ENCODE measurements at regions not wholly inside any gene's neighbourhood (a gene's known extent, or its start where the extent isn't known, plus 50 kb on each side); places are given as distances from the start of the nearest gene placed in this dataset.

- ATAC-seq: no peak
Measured at GRCh38 chr7:35336444-35336843, 82.5 kb upstream of the TBX20 start.

GRCh38 chr7:35334506-35334905 is 80.6 kb upstream of the TBX20 start:
- ATAC-seq (peak; percentile 21), DNase-seq (no peak)
- Histone ChIP-seq H3K27ac (no peak overlapping the region), H3K27me3 (no peaks in the 10 kb centered on the region), H3K36me3 (no peaks in the 10 kb centered on the region), H3K9me3 (no peaks in the 10 kb centered on the region), H3K4me1 (no peaks in the 10 kb centered on the region), H3K4me3 (no peak overlapping the region)
- intact Hi-C loops (cut with DNase I): no loop called here
- TF ChIP-seq CTCF (IDR thresholded peaks at IDR 0.05): no peak

More at GRCh38 chr7:35336444-35336843, 82.5 kb upstream of the TBX20 start:
- Histone ChIP-seq H3K4me3 (no peak overlapping the region), H3K9me3 (no peaks in the 10 kb centered on the region), H3K27me3 (no peaks in the 10 kb centered on the region), H3K4me1 (no peaks in the 10 kb centered on the region), H3K36me3 (no peaks in the 10 kb centered on the region), H3K27ac (no peak overlapping the region)
- DNase-seq: no peak
- intact Hi-C loops (cut with DNase I): no loop called here
- TF ChIP-seq CTCF (IDR thresholded peaks at IDR 0.05): no peak

- DNase-seq (no peak), ATAC-seq (no peak)
- Histone ChIP-seq H3K4me3 (no peak overlapping the region), H3K27me3 (no peaks in the 10 kb centered on the region), H3K27ac (no peak overlapping the region), H3K9me3 (no peaks in the 10 kb centered on the region), H3K4me1 (no peaks in the 10 kb centered on the region), H3K36me3 (no peaks in the 10 kb centered on the region)
- no peak for TF ChIP-seq CTCF (IDR thresholded peaks at IDR 0.05)
- intact Hi-C loops (cut with DNase I): no loop called here
Measured at GRCh38 chr7:35333265-35333664, 79.4 kb upstream of the TBX20 start.

- H3K9me3 ChIP-seq: no peaks in the 10 kb centered on the region
- H3K36me3 ChIP-seq: no peaks in the 10 kb centered on the region
- no peaks in the 10 kb centered on the region for H3K4me1 ChIP-seq
- H3K4me3 ChIP-seq: no peak overlapping the region
- H3K27me3 ChIP-seq: no peaks in the 10 kb centered on the region
- DNase-seq: peak in 1 of 4 donors; percentile 55
- no peak overlapping the region for H3K27ac ChIP-seq
- intact Hi-C loops (cut with DNase I): no loop called here
- no peak for ATAC-seq
- no peak for TF ChIP-seq CTCF (IDR thresholded peaks at IDR 0.05)
Measured at GRCh38 chr7:35331730-35332678, 78.1 kb upstream of the TBX20 start.

GRCh38 chr7:35329026-35329425 is 75.1 kb upstream of the TBX20 start:
- H3K27ac ChIP-seq: no peak overlapping the region
- peaks cover 0 to 12% of the 10 kb centered on the region in 2 donors for H3K9me3 ChIP-seq
- DNase-seq (no peak), ATAC-seq (no peak)
- no peak for TF ChIP-seq CTCF (IDR thresholded peaks at IDR 0.05)
- no peaks in the 10 kb centered on the region for H3K4me1 ChIP-seq
- intact Hi-C loops (cut with DNase I): no loop called here
- no peaks in the 10 kb centered on the region for H3K36me3 ChIP-seq
- H3K27me3 ChIP-seq: no peaks in the 10 kb centered on the region
- H3K4me3 ChIP-seq: no peak overlapping the region
